ENCODE measurements at regions not wholly inside any gene's neighbourhood (a gene's known extent, or its start where the extent isn't known, plus 50 kb on each side); places are given as distances from the start of the nearest gene placed in this dataset.

DNA sequence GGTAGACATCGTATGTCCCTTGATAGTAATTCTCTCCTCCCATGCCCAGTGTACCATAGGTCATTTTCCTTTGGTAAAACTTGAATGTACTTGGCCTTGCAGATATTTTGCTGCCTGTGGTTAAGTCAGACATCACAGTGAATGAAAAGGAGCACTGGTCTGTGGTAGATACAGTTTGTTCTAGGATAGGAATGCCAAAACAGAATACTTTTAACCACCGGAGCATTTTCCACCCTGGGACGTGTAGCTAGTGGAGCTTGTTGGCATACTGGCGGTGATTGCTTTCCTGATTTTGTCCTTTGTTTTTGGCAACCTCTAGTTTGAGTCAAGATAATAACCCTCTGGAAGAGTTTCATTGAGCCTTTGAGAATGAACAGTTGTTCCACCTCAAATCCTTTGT is 92.0 kb upstream of the BMPER start:
- no peak for DNase-seq (ENCODE audit: low read depth in 2 of 2)

DNA sequence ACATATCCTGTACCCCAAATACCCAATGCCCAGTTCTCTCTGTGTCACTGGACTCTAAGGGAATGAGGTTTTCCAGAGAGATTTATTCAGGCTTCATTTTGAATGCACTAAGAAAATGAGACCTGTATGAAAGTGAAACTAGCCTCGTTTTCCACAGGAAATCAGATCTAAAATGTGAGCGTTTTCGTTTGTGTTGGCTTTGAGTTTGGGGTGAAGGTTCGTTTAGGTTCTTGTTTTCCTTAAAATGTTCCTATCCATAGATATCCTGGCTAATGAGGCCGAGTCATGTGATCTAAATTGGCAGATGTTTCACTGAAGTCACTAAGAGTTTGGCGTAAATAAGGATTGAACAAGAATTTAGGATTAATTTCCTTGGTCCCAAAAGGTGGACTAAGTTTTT is 90.9 kb upstream of the BMPER start:
- no peak for DNase-seq (ENCODE audit: low read depth in 2 of 2)

- DNase-seq (ENCODE audit: low read depth in 2 of 2): no peak
Observed at GRCh38 chr7:33814936-33815335, 90.4 kb upstream of the BMPER start.

DNA sequence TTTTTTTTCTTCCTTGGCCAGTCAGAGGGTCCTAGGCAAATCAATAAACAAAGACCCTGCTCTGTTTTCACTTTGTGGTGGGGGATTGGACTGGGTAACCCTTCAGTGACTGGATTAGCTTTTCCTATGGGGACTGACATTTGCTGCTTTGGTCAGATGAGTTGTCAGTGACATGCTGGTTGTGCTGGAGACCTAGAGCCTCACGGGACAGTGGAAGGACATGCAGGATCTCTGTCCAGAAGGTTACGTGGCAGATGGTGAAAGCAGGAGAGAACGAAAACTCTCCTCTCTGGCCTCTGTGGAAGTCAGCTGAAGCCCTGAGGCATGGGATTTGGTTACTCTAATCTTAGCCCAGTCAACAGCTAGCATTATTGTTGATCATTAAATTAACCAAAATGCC is 90.0 kb upstream of the BMPER start:
- no peak for DNase-seq (ENCODE audit: low read depth in 2 of 2)

- DNase-seq (ENCODE audit: low read depth in 2 of 2): no peak
Observed at GRCh38 chr7:33816106-33816505, 89.2 kb upstream of the BMPER start.

DNA sequence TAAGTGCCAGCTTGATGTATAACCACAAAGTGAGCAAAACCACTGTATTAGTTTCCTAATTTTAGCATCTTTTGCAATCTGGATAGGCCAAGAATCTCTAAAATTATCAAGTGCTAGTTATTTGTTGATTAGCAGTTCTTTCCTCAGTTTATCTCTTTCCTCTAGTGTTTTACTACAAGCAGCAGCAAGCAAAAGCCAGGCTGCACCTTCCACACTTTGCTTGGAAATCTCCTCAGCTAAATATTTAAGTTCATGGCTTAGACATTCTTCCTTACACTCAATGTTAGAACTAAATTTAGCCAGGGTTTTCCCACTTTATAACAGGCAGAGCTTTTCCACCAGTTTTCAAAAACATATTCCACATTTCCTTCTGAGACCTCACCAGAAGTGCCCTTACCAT is 85.7 kb upstream of the BMPER start:
- DNase-seq (ENCODE audit: low read depth in 2 of 2): no peak

- DNase-seq (ENCODE audit: low read depth in 2 of 2): no peak
Observed at GRCh38 chr7:33820206-33820605, 85.1 kb upstream of the BMPER start.

- no peak for DNase-seq (ENCODE audit: low read depth in 2 of 2)
Observed at GRCh38 chr7:33821970-33822369, 83.4 kb upstream of the BMPER start.

DNA sequence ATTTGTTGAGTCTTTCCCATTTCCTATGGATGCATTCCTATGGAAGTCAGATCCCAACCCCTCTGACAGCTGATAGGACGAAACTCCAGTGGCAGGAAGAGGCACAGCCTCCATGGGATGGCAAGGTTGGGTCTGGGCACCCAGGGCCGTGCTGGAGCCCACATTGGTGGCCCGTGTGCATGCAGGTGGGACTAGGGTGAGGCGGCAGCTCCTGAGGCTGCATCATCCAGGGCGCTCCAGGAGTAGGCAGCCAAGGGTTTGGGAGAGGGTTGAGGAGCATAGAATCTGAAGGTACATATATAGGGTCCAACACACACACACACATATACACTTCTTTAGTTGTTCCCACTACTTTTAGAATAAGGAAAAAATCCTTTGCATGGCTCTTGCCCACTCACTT is 81.4 kb upstream of the BMPER start:
- DNase-seq (ENCODE audit: low read depth in 2 of 2): no peak

DNA sequence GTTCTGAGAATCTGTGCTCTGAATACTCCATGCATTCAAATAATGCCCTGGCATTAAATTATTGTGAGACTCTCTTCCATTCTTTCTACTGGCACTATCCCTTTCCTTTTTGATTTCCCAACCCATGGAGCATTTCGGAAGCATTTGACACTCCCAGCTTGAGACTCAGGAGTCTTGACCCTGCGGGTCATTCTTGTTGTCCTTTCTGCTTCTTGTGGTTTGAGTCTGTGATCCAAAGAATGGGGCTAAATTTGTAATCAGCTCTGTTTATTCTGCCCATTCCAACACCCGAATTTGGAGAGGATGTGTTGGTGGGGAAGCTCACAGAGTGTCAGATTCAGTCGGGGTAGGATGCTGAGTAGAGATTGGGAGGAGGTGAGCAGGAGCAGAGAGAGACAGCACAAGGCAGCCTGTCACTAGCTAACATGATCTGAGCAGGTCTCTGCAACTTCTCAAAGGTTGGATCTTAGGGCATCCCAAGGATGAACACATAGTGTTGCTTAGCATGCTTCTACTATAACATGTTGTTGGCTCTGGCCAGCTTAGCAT is 80.4 kb upstream of the BMPER start:
- DNase-seq (ENCODE audit: low read depth in 2 of 2): no peak

DNA sequence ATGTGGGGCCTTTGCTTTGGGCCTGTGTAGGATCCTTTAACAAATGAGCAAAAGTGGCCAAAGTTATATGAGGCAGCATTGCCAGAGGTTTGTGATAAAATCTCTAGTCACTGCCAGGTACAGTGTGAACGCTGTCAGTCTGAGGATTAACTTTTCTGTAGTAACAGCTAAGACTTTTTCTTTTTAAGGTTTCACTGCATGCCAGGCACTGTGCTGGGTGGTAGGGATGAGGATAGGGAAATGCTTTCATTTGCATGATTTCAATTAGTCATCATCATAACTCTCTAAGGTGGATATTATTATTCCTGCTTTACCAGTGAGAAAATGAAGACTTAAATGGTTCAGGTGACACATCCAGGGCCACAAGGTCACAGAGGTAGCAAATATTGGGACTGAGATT is 79.7 kb upstream of the BMPER start:
- no peak for DNase-seq (ENCODE audit: low read depth in 2 of 2)

DNA sequence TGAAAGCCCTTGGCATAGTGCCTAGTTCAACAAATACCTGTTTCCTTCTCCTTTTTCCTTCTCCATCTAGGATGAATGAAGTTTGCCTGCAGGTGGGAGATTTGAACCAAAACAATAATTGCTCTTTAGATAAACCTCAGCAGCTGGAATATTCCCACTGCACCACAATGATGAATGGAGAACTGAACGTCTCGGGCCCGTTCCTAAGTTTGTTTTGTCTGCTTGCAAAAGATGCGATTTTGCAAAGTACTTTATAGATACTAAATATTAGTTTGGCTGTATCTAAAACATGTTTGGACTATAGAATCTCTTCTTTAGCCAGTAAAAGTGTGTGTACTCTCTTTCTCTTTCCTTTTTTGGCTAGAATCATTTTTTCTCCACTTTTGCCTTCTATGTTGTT is 75.8 kb upstream of the BMPER start:
- no peak for DNase-seq (ENCODE audit: low read depth in 2 of 2)

GRCh38 chr7:33831389-33832141 is 73.8 kb upstream of the BMPER start:
- no peak for DNase-seq (ENCODE audit: low read depth in 2 of 2)

GRCh38 chr7:33832271-33832721 is 73.0 kb upstream of the BMPER start:
- DNase-seq (ENCODE audit: low read depth in 2 of 2): no peak

DNA sequence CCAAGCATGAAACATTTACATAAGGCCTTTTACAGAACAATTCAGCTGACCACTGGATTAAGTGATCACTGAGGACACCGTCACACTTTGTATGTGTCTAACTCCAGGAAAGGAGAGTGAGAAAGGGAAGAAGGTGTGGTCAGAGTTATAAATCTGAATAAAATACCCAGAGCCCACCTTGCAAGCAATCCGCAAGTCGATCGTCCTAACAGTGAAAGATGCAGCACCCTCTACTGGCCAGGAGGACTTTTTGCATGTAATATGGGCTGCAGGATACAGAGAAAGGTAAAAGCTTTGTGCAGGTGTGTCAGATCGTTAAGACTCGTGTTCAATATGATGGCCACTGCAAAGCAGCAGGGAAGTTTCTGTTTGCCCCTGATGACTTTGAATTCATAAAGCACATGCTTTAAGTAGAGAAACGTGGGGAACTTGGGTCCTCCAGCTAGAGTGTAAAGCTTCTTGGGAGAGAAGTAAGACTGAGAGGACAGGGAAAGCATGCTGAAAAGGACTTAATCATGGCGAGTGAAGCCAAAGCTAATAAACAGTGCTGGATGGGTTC is 68.5 kb upstream of the BMPER start:
- DNase-seq (ENCODE audit: low read depth in 2 of 2): no peak

GRCh38 chr7:33837356-33837851 is 67.9 kb upstream of the BMPER start:
- no peak for DNase-seq (ENCODE audit: low read depth in 2 of 2)

GRCh38 chr7:33841031-33841430 is 64.3 kb upstream of the BMPER start:
- no peak for DNase-seq (ENCODE audit: low read depth in 2 of 2)

- no peak for DNase-seq (ENCODE audit: low read depth in 2 of 2)
Observed at GRCh38 chr7:33841705-33842129, 63.6 kb upstream of the BMPER start.

DNA sequence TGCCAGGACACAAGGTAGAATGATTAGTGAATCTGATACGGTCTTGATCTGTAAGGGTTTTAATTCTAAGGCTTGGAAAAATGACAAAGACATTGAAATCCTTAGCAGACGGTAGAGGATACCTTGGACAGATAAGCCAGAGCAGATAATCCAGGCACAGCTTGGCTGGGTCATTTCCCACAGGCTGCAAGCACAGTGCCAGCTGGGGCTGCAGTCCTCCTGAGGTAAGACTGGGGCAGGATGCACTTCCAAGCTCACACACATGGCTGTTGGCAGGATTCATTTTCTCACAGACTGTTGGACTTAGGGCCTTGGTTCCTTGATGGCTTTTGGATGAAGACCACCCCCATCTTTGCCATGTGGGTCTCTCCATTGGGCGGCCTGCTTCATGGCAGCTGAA is 63.2 kb upstream of the BMPER start:
- no peak for DNase-seq (ENCODE audit: low read depth in 2 of 2)

DNA sequence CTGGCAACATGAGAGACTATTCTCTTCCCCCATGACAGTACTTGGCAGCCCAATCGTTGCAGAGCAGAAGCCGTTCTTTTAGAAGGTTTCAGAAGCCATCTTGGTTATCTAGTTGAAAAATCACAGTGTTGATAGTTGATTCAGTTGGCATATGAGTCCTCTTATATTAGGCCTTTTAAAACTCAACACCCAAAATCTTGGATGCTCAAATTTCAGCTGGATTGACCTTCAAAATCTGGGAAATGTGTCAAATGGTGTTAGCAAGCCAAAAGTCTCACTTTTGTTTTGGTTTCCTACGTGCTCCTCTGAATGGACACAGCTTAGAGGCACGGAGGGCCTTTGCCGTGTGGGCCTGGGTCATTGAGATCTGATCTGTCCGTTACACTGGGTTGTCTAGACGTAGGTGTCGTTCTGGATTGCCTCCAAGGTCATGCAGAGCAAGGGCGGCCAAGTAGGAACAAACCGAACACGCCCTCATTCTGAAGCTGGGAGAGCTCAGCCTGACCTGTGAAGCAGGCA is 59.3 kb upstream of the BMPER start:
- DNase-seq (ENCODE audit: low read depth in 2 of 2): no peak

GRCh38 chr7:33849004-33849403 is 56.3 kb upstream of the BMPER start:
- DNase-seq (ENCODE audit: low read depth in 2 of 2): no peak

GRCh38 chr7:33849971-33850559 is 55.3 kb upstream of the BMPER start:
- no peak for DNase-seq (ENCODE audit: low read depth in 2 of 2)

DNA sequence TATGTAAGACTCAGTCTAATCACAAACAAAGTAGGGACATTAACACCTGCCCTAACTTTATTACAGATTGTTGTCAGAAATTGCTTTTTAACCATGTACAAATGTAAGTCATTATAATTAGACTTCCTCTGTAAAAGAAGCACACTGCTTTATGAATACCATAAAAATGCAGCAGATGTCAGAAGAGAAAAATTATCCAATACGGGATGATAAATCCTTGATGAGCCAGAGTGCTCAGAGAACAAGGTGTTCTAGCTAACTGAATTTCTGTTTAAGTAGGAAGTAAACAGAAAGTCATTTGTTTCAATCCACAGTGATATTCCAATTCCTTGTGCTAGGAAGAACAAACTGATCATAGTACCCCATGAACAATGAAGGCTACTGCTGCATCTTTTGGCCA is 54.6 kb upstream of the BMPER start:
- DNase-seq (ENCODE audit: low read depth in 2 of 2): no peak
